Cardiac fibroblast (primary cell): ENCODE measurements at regions not wholly inside any gene's neighbourhood (a gene's known extent, or its start where the extent isn't known, plus 50 kb on each side); places are given as distances from the start of the nearest gene placed in this dataset.

Source experiments
- DNase-seq, 2 donors: peaks; one replicate each; pipeline versions ENCODE4 v3.0.0 to v3.0.0-alpha.2; 2010; ENCODE audit warnings: low read depth in 2 of 2
- H3K4me3 ChIP-seq, 2 donors: replicated peaks in 1 of 2; 1 replicate in 1 of 2; 2 replicates in 1 of 2; pipeline ENCODE4 v1.5.1; 2011; ENCODE audit warnings: low read depth in 2 of 2, low read length in 2 of 2, mild to moderate bottlenecking in 2 of 2, moderate library complexity in 1 of 2
- TF ChIP-seq, protein P1 (sequence below): IDR thresholded peaks from one replicate; pipeline ENCODE4 v1.5.1; 2011; ENCODE audit warnings: low read depth, mild to moderate bottlenecking, low read length, inconsistent platforms

DNA sequence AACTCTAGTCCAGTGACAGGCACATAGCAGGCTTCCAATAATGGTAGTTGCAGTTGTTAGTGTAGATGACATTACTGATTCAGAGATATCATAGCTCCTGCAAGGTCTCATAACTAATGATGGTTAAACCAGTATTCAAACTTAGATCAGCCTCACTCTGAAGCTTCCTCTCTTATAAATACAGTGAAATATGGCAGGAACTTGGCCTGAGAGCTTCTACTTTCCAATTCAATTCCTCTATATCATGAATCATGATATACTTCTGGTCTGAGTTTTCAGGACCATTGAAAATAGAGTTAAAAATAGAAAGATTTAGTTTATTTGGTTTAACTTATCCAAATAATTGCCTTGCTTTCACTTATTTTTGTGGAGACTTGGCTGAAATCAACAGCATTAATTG lies 167.5 kb upstream of the NOVA1 start:
- TF ChIP-seq, protein P1, sequence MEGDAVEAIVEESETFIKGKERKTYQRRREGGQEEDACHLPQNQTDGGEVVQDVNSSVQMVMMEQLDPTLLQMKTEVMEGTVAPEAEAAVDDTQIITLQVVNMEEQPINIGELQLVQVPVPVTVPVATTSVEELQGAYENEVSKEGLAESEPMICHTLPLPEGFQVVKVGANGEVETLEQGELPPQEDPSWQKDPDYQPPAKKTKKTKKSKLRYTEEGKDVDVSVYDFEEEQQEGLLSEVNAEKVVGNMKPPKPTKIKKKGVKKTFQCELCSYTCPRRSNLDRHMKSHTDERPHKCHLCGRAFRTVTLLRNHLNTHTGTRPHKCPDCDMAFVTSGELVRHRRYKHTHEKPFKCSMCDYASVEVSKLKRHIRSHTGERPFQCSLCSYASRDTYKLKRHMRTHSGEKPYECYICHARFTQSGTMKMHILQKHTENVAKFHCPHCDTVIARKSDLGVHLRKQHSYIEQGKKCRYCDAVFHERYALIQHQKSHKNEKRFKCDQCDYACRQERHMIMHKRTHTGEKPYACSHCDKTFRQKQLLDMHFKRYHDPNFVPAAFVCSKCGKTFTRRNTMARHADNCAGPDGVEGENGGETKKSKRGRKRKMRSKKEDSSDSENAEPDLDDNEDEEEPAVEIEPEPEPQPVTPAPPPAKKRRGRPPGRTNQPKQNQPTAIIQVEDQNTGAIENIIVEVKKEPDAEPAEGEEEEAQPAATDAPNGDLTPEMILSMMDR = no peak
- H3K4me3 ChIP-seq = no peak overlapping the region
- no peak for DNase-seq

DNA sequence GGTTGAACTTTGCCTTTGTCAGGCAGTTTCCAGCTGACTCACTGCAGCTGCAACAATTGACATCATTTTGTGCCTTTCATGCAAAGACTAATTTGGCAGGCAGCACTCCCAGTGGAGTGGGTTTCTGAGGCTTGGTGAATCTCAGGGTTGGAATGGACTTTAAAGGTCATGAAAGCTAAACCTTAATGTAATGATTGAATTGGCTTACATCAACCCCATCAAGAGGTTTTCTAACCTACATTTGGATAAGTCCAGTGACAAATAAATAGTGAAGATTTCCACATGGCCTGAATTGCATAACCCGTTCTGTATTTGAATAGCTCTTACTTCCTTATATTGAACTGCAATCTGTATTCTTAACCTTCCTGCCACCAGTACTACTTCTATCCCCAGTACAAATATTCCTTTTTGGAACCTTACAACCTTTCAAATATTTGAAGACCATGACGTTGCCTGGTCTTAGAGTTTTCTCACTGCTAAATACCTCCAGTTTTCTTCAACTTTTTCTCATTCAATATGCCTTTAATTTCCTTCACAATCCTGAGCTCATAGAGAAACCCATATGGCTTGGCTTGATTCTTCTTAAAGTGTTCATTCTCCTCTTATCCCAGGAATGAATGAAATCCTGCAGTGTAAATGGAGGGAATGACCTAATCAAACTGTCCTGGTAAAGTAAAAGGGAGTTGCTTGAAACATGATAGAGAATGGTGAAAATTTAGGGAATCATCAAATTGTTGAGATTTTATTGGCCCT lies 168.1 kb upstream of the NOVA1 start:
- TF ChIP-seq, protein P1 = no peak
- DNase-seq = peak; percentile 93 to 94
- H3K4me3 ChIP-seq = no peak overlapping the region

DNA sequence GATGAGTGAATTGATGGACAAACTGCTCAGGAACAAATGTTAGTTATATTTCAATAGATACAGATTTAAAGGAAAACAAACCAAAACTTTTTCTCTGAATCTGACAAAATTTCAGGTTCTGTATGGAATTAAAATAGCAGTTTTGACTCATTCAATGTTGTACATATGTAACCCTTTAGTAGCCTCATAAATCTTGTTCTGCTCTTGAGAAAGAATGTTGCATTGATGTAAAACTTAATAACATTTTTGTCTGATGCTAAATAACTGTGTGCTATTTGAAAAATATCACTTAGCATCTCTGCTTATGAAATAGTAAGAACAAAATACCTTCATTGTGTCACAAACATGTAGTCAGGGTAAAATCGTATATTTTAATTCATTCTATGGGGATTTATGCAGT lies 168.9 kb upstream of the NOVA1 start:
- TF ChIP-seq, protein P1 = no peak
- DNase-seq = no peak

DNA sequence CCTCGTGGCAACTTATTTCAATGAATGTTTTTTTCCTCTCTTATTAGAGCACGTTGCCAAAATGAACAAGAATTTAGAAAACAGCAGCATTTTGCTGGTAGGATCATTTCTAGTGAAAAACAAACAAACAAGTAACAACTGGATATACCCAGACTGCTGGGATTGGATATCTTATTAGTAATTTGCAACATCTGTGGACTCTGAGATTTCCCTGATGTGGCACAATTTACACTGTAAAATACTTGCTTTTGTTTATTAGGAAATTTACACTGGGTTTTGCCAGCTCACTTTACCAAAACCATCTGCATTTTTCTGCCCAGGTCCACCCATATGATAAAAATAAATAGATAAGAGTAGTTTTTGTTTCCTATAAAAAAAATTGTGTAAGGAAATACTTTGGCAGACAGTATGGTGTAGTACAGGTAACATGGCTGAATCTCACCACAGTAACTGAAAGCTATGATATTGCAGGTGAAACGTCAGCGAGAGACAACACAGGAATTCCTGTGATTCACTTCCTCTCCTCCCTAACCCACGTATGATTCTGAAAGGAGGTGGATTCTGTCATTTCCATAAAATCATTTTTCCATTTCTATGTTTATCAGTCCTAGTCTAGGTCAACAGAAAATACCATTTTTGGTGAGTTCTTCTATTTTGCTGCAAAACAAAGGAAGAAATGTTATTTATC lies 176.2 kb upstream of the NOVA1 start:
- H3K4me3 ChIP-seq = no peak overlapping the region
- peak; percentile 26 to 41 for DNase-seq
- TF ChIP-seq, protein P1 = no peak

More for the DNA sequence above, 168.9 kb upstream of the NOVA1 start:
- H3K4me3 ChIP-seq = no peak overlapping the region

DNA sequence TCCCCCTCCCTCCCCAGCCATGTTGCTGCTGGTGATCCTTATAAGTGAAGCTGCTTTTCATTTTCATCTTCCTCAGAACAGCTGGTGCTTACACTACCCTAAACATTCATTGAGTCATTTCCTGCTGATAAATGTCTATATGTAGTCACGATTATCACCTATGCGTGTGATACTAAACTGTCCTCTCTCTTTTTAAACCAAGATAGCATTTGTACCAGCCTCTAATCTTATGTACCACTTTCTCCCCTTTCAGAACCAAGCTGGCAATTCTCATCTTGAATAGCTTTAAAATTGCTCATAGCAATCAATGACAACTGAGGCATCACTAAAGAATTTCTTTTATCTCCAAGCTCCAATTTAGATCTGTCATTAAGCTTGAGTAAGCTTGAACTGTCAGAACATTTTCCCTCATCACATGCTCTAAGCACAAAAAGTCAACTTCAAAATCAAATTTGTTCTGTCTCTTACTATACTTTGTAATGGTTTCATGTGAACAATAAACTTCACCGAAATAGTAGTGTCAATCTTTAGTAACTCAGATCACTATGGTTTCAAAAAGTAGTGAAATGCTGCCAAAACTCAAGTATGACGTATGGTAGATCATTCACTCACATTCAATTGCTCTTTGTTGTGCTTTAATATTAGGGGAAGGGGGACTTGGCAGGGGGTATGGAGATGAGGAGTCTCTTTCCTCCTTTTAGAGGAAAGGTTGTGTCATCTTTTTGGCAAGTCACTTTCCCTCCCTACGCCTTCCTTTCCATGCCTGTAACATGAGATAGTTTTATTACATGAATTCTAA lies 178.1 kb upstream of the NOVA1 start:
- TF ChIP-seq, protein P1 = no peak
- peak; percentile 71 to 77 for DNase-seq
- peak overlapping the region; percentile 1 to 18 for H3K4me3 ChIP-seq

DNA sequence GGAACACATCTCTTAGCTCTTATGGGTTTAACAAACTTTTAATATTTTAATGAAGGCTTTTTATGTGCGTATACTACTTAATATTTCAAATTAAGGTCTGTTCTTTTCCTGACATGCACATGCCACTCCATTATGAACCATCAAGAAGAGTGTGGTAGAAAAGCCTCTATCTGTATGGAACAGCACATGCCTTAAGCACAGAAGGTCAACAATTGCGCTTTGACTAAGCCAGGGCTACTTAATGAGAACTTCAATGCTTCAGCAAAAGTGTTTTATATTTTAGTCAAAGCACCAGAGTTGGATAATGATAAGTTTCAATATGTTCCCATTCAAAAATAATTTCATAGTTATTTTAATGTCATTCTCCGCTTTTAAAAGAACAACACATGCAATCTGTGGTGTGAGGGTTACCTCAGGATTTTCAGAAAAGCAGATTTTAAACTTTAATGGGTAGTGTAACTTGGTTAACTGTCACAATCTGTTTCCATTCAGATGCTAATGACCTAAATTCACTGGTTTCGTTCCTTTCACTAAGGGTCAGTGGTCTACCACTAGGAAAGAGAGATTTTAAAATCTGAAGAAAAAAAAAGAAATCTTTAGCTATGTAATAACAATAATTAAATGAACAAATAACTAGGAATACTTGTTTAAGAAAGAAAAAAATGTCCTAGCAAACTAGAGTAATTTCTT lies 193.4 kb upstream of the NOVA1 start:
- TF ChIP-seq, protein P1 = no peak
- no peak for DNase-seq

More for the DNA sequence above, 193.4 kb upstream of the NOVA1 start:
- no peak overlapping the region for H3K4me3 ChIP-seq
